Thoracic aorta (tissue), 2 donors: ENCODE measurements at regions not wholly inside any gene's neighbourhood (a gene's known extent, or its start where the extent isn't known, plus 50 kb on each side); places are given as distances from the start of the nearest gene placed in this dataset.

Experiments used
- ATAC-seq: fragments of 150-250 bp; one replicate; pipeline ENCODE4 v1.8.0; 2017; ENCODE audit warnings: low read depth; ENCODE audit not compliant: insufficient number of reproducible peaks, low FRiP score
- DNase-seq: peaks from one replicate; pipeline ENCODE4 v3.0.0-alpha.2; 2020; ENCODE audit warnings: low spot score
- H3K27ac ChIP-seq, 2 donors: fragments of 200-600 bp; sonication (generic); 1 replicate in 1 of 2; 2 replicates in 1 of 2; pipeline ENCODE4 v1.5.1; 2016; ENCODE audit warnings: mild to moderate bottlenecking in 2 of 2, moderate library complexity in 2 of 2
- H3K27me3 ChIP-seq: fragments of 200-600 bp; sonication (generic); replicated peaks from 2 replicates; pipeline ENCODE4 v1.6.0; 2016; ENCODE audit warnings: mild to moderate bottlenecking; ENCODE audit not compliant: insufficient read depth
- H3K36me3 ChIP-seq: fragments of 200-600 bp; sonication (generic); one replicate; pipeline ENCODE4 v1.5.1; 2016
- H3K4me1 ChIP-seq, 2 donors: fragments of 200-600 bp; sonication (generic); 1 replicate in 1 of 2; 2 replicates in 1 of 2; pipeline versions ENCODE4 v1.5.1 to v1.6.0; 2016; ENCODE audit warnings: low read depth in 2 of 2, mild to moderate bottlenecking in 1 of 2; ENCODE audit not compliant: control insufficient read depth in 1 of 2
- H3K4me3 ChIP-seq: fragments of 200-600 bp; sonication (generic); 2 replicates; pipeline ENCODE4 v1.5.1; 2016; ENCODE audit warnings: mild to moderate bottlenecking
- H3K9me3 ChIP-seq: fragments of 200-600 bp; sonication (generic); 2 replicates; pipeline ENCODE4 v1.5.1; 2016
- CTCF ChIP-seq: fragments of 200-600 bp; sonication (generic); IDR thresholded peaks from one replicate; pipeline ENCODE4 v1.5.1; 2019; ENCODE audit warnings: antibody characterized with exemption

GRCh38 chr4:178553201-178553600, 1111.0 kb upstream of the AGA start:
- Histone ChIP-seq H3K27ac (no peak overlapping the region), H3K4me1 (no peaks in the 10 kb centered on the region), H3K9me3 (no peaks in the 10 kb centered on the region), H3K27me3 (no peaks in the 10 kb centered on the region), H3K4me3 (no peak overlapping the region), H3K36me3 (no peaks in the 10 kb centered on the region)
- no peak for DNase-seq
- ATAC-seq: no peak
- no peak for TF ChIP-seq CTCF

- H3K9me3 ChIP-seq: no peaks in the 10 kb centered on the region
- no peaks in the 10 kb centered on the region for H3K27me3 ChIP-seq
- DNase-seq: no peak
- no peak for ATAC-seq
- TF ChIP-seq CTCF: no peak
- H3K36me3 ChIP-seq: no peaks in the 10 kb centered on the region
- no peak overlapping the region for H3K27ac ChIP-seq
- H3K4me1 ChIP-seq: no peaks in the 10 kb centered on the region
- H3K4me3 ChIP-seq: no peak overlapping the region
Observed at GRCh38 chr4:178554352-178554751, 1112.1 kb upstream of the AGA start.

GRCh38 chr4:178556796-178557195, 1114.6 kb upstream of the AGA start:
- ATAC-seq (no peak), DNase-seq (no peak)
- H3K27ac ChIP-seq: no peak overlapping the region
- TF ChIP-seq CTCF: no peak
- no peak overlapping the region for H3K4me3 ChIP-seq
- no peaks in the 10 kb centered on the region for H3K36me3 ChIP-seq
- H3K27me3 ChIP-seq: no peaks in the 10 kb centered on the region
- H3K9me3 ChIP-seq: no peaks in the 10 kb centered on the region
- H3K4me1 ChIP-seq: no peaks in the 10 kb centered on the region

GRCh38 chr4:178577933-178578332, 1135.7 kb upstream of the AGA start:
- H3K27ac ChIP-seq: no peak overlapping the region
- no peak for ATAC-seq
- TF ChIP-seq CTCF: no peak

GRCh38 chr4:178595500-178596138, 1153.4 kb upstream of the AGA start:
- TF ChIP-seq CTCF: no peak
- H3K27me3 ChIP-seq: no peaks in the 10 kb centered on the region
- H3K36me3 ChIP-seq: no peaks in the 10 kb centered on the region
- ATAC-seq (no peak), DNase-seq (no peak)
- no peaks in the 10 kb centered on the region for H3K9me3 ChIP-seq
- no peak overlapping the region for H3K4me3 ChIP-seq
- H3K4me1 ChIP-seq: no peaks in the 10 kb centered on the region
- H3K27ac ChIP-seq: no peak overlapping the region

More at GRCh38 chr4:178577933-178578332, 1135.7 kb upstream of the AGA start:
- no peak for DNase-seq
- no peaks in the 10 kb centered on the region for H3K4me1 ChIP-seq
- no peaks in the 10 kb centered on the region for H3K36me3 ChIP-seq
- H3K27me3 ChIP-seq: no peaks in the 10 kb centered on the region
- H3K9me3 ChIP-seq: no peaks in the 10 kb centered on the region
- no peak overlapping the region for H3K4me3 ChIP-seq
